ENCODE measurements at regions not wholly inside any gene's neighbourhood (a gene's known extent, or its start where the extent isn't known, plus 50 kb on each side); places are given as distances from the start of the nearest gene placed in this dataset.

DNA sequence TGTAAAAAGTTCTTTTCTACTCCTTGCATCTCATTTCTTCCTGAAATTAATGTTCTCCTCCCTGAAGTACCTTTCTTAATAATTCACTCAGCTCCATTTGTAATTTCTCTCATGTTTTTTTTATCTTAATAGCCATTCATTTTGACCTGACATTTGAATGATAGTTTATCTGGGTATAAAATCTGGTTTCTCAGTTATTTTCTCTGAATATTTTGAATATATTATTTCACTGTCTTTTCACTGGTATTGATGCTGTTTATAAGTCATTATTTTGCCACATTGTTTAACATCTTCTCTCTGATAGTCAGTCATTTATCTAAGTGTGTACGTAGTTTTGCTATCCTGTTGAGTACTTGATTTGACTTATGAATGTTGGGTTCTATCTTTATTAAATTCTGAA is 68.8 kb upstream of the ARHGAP18 start:
- no peak for DNase-seq

DNA sequence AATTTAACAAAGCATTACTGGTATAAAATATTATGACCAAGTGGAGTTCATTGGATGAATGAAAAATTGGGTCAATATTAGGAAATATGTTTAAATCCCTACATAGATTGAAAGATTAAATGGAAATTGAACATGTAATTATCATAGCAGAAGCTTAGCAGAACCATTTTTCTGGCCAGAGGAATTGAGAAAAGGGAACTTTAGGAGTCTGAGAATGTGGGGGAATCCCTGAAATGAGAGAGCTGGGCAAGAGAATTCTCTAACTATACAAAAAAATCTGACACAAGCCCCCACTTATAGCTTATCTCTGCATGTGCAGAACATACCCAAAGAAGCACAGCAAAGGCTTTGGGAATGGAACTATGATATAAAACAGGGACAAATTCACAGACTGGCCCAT is 67.4 kb upstream of the ARHGAP18 start:
- no peak for DNase-seq

DNA sequence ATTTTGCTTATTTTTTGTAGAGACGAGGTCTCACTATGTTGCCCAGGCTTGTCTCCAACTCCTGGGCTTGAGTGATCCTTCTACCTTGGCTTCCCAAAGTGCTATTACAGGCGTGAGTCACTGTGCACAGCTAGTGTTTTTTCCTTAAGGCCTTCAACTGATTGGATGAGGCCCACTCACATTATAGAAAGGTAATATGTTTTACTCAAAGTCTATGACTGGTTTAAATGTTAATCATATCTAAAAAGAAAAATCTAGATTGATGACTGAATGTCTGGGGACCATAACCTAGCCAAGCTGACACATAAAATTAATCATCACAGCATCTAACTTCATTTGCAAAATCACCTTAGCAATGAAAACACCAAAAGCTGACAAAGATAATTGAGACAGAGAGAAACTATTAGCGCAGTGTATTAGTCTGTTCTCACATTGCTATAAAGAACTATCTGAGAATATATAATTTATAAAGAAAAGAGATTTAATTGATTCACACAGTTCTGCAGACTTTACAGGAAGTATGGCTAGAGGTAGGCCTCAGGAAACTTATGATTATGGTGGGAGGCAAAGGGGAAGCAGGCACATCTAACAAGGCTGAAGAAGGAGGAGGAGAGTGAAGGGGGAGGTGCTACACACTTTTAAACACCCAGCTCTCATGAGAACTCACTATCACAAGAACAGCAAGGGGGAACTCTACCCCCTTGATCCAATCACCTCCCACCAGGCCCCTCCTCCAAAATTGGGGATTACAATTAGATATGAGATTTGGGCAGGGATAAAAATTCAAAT is 66.8 kb upstream of the ARHGAP18 start:
- no peak for DNase-seq

- peak; percentile 43 to 65 for DNase-seq
Measured at GRCh38 chr6:129774697-129775447, 64.9 kb upstream of the ARHGAP18 start.

- DNase-seq: no peak
Measured at GRCh38 chr6:129773304-129773703, 63.3 kb upstream of the ARHGAP18 start.

- DNase-seq: no peak
Measured at GRCh38 chr6:129771678-129772077, 61.7 kb upstream of the ARHGAP18 start.

- no peak for DNase-seq
Measured at GRCh38 chr6:129767776-129768485, 58.0 kb upstream of the ARHGAP18 start.

GRCh38 chr6:129766959-129767728 is 57.2 kb upstream of the ARHGAP18 start:
- DNase-seq: no peak

- no peak for DNase-seq
Measured at GRCh38 chr6:129764761-129765407, 54.9 kb upstream of the ARHGAP18 start.

DNA sequence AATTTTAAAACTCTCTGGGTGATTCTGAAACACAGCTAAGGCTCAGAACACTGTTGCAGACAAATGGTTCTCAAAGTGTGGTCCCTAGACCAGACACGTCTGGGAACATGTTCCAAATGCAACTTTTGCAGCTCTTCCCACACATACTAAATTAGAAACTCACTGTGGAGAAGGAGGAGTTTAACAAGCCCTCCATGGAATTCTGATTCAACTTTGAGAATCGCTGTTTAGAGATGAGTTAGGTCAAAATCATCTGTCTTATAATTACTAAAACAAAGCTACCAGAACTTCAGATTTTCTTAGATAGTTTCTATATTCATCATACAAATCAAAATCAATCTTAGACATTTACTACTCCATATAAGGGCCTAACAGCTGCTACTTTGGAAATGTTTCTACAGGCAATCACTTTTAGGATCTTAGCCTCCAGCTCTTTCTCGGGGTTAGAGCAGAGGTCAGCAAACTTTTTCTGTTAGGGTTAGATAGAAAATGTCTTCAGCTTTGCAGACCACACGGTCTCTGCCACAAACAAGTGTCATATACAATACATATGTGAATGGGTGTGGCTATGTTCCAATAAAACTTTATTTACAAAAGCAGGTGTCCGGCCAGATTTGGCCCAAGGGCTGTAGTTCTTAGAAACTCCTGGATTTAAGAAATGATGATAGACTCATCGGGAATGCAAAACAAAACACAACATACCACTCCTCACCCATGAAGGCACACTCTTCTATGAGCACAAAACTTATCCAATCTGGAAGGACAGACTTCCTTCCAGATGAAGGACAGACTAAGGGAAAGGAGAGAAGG is 50.0 kb upstream of the ARHGAP18 start:
- DNase-seq: no peak

Data from SW 1271 (cell line).